ENCODE measurements at regions not wholly inside any gene's neighbourhood (a gene's known extent, or its start where the extent isn't known, plus 50 kb on each side); places are given as distances from the start of the nearest gene placed in this dataset.

DNA sequence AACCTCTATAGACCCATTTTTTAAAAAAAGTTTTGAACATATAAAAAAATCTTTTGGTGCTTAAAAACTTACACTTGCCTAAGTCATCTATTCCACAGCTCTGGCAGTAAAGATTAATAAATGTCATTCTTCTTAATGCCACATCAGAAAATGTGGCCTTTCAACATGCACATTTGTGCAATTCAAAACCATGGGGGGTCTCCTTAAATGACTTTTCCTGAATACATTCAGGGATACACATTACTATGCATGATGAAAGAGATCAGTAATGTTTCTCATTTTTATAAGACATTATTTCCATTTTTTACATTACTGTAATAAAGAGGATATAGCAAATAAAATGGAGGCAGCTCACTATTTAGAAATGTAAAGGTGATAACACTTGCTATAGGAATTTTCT lies 142.3 kb downstream of the RBM43 start:
- TF ChIP-seq, protein P1, sequence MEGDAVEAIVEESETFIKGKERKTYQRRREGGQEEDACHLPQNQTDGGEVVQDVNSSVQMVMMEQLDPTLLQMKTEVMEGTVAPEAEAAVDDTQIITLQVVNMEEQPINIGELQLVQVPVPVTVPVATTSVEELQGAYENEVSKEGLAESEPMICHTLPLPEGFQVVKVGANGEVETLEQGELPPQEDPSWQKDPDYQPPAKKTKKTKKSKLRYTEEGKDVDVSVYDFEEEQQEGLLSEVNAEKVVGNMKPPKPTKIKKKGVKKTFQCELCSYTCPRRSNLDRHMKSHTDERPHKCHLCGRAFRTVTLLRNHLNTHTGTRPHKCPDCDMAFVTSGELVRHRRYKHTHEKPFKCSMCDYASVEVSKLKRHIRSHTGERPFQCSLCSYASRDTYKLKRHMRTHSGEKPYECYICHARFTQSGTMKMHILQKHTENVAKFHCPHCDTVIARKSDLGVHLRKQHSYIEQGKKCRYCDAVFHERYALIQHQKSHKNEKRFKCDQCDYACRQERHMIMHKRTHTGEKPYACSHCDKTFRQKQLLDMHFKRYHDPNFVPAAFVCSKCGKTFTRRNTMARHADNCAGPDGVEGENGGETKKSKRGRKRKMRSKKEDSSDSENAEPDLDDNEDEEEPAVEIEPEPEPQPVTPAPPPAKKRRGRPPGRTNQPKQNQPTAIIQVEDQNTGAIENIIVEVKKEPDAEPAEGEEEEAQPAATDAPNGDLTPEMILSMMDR (IDR thresholded peaks at IDR 0.05) = no peak
- no peak for TF ChIP-seq POLR2A (IDR thresholded peaks at IDR 0.05)

Measured in testis (tissue), 2 donors.